Endodermal cell (in vitro differentiated cells): ENCODE measurements at regions not wholly inside any gene's neighbourhood (a gene's known extent, or its start where the extent isn't known, plus 50 kb on each side); places are given as distances from the start of the nearest gene placed in this dataset.

ENCODE experiments used
- DNase-seq: peaks from one replicate; pipeline ENCODE4 v3.0.0-alpha.2; 2017
- H3K27ac ChIP-seq: 2 replicates; pipeline ENCODE4 v1.5.1; 2013; ENCODE audit warnings: mild to moderate bottlenecking, low read depth, low read length, moderate library complexity
- H3K27me3 ChIP-seq: 2 replicates; pipeline ENCODE4 v1.6.1; 2013; ENCODE audit warnings: mild to moderate bottlenecking, low read length, moderate library complexity; ENCODE audit not compliant: insufficient read depth, control insufficient read depth, poor library complexity, severe bottlenecking
- H3K36me3 ChIP-seq: 2 replicates; pipeline ENCODE4 v1.7.0; 2013; ENCODE audit warnings: mild to moderate bottlenecking, low read length, moderate library complexity; ENCODE audit not compliant: control insufficient read depth, insufficient read depth
- H3K4me1 ChIP-seq: one replicate; pipeline ENCODE4 v1.7.0; 2013; ENCODE audit warnings: low read length; ENCODE audit not compliant: control insufficient read depth, insufficient read depth
- H3K4me3 ChIP-seq: 2 replicates; pipeline ENCODE4 v1.5.1; 2013; ENCODE audit warnings: mild to moderate bottlenecking, low read length, moderate library complexity
- H3K9ac ChIP-seq: 2 replicates; pipeline ENCODE4 v1.6.1; 2013; ENCODE audit warnings: mild to moderate bottlenecking, low read length, moderate library complexity; ENCODE audit not compliant: poor library complexity, severe bottlenecking; ENCODE audit errors: extremely low read depth
- H3K9me3 ChIP-seq: 2 replicates; pipeline ENCODE4 v1.6.1; 2013; ENCODE audit warnings: mild to moderate bottlenecking, low read length, moderate library complexity; ENCODE audit not compliant: control insufficient read depth
- H3K27ac Mint-ChIP-seq: 2 replicates; pipeline ENCODE4 v1.8.0; 2020; ENCODE audit warnings: mixed read lengths
- H3K27me3 Mint-ChIP-seq: 2 replicates; pipeline ENCODE4 v1.8.0; 2021; ENCODE audit warnings: mild to moderate bottlenecking, mixed read lengths; ENCODE audit not compliant: insufficient read depth
- H3K36me3 Mint-ChIP-seq: 2 replicates; pipeline ENCODE4 v1.8.0; 2020; ENCODE audit warnings: low read depth, mixed read lengths
- H3K4me1 Mint-ChIP-seq: 2 replicates; pipeline ENCODE4 v1.8.0; 2020; ENCODE audit warnings: mixed read lengths
- H3K4me3 Mint-ChIP-seq: 2 replicates; pipeline ENCODE4 v1.8.0; 2020; ENCODE audit warnings: mild to moderate bottlenecking, moderate library complexity, mixed read lengths
- H3K9me3 Mint-ChIP-seq: 2 replicates; pipeline ENCODE4 v1.8.0; 2020; ENCODE audit warnings: mild to moderate bottlenecking, mixed read lengths
- WGBS, 2 experiments: methylation state at CpG; one replicate each; pipeline versions ENCODE4 v1.1.5 to v1.1.7; 2013; ENCODE audit warnings: missing lambda C conversion rate in 2 of 2, mixed read lengths in 1 of 2; ENCODE audit not compliant: insufficient coverage in 1 of 2, insufficient read length in 1 of 2; 5-methylcytosine and 5-hydroxymethylcytosine counted together
- TF ChIP-seq, protein P1 (sequence below): fragments of 200-600 bp; sonication (generic); conservative IDR thresholded peaks from 2 replicates; pipeline ENCODE4 v1.5.0; 2021; ENCODE audit warnings: antibody characterized with exemption, mild to moderate bottlenecking

GRCh38 chr3:194860725-194861124 is 175.0 kb downstream of the FAM43A start:
- Histone ChIP-seq H3K27ac (no peak overlapping the region), H3K4me1 (no peaks in the 10 kb centered on the region), H3K9me3 (no peaks in the 10 kb centered on the region), H3K27me3 (no peaks in the 10 kb centered on the region), H3K9ac (no peak overlapping the region), H3K36me3 (no peaks in the 10 kb centered on the region), H3K4me3 (no peak overlapping the region)
- Mint-ChIP-seq H3K36me3 (no peaks in the 10 kb centered on the region), H3K4me1 (peaks cover 5% of the 10 kb centered on the region), H3K4me3 (no peak overlapping the region), H3K27me3 (no peaks in the 10 kb centered on the region), H3K9me3 (peaks cover 2% of the 10 kb centered on the region), H3K27ac (no peak overlapping the region)
- DNase-seq, result no peak
- TF ChIP-seq, protein P1, sequence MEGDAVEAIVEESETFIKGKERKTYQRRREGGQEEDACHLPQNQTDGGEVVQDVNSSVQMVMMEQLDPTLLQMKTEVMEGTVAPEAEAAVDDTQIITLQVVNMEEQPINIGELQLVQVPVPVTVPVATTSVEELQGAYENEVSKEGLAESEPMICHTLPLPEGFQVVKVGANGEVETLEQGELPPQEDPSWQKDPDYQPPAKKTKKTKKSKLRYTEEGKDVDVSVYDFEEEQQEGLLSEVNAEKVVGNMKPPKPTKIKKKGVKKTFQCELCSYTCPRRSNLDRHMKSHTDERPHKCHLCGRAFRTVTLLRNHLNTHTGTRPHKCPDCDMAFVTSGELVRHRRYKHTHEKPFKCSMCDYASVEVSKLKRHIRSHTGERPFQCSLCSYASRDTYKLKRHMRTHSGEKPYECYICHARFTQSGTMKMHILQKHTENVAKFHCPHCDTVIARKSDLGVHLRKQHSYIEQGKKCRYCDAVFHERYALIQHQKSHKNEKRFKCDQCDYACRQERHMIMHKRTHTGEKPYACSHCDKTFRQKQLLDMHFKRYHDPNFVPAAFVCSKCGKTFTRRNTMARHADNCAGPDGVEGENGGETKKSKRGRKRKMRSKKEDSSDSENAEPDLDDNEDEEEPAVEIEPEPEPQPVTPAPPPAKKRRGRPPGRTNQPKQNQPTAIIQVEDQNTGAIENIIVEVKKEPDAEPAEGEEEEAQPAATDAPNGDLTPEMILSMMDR, result no peak
- 89 to 92% methylated on average over 9 of the region's 9 CpGs for WGBS, 2 experiments

DNA sequence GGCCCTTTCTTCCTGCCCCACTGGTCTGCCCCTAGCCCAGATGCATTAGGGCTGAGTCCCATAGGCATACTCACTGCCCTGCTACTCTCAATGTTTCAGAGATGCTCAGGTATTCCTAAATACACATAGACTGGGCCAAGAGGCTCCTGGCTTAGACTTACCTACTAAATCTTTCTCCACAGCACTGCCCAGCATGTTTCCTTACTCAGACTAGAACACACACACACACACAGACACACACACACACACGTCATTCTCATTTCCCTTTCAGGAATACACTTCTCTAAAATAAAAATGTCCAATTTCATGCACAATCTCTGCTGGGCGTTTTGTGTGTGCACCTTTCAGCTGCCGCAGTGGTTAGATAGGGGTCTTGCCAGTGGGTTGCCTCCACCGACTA is 175.7 kb downstream of the FAM43A start:
- Histone ChIP-seq H3K9me3 (no peaks in the 10 kb centered on the region), H3K27ac (no peak overlapping the region), H3K4me3 (no peak overlapping the region), H3K36me3 (no peaks in the 10 kb centered on the region), H3K4me1 (no peaks in the 10 kb centered on the region), H3K27me3 (no peaks in the 10 kb centered on the region), H3K9ac (no peak overlapping the region)
- no peak for DNase-seq
- TF ChIP-seq, protein P1, result no peak
- H3K9me3 Mint-ChIP-seq, result peaks cover 2% of the 10 kb centered on the region
- no peaks in the 10 kb centered on the region for H3K36me3 Mint-ChIP-seq
- 91 to 100% methylated on average over 1 to 4 of the region's 4 CpGs for WGBS, 2 experiments
- no peaks in the 10 kb centered on the region for H3K27me3 Mint-ChIP-seq
- peaks cover 5% of the 10 kb centered on the region for H3K4me1 Mint-ChIP-seq
- H3K27ac Mint-ChIP-seq, result no peak overlapping the region
- H3K4me3 Mint-ChIP-seq, result no peak overlapping the region

DNA sequence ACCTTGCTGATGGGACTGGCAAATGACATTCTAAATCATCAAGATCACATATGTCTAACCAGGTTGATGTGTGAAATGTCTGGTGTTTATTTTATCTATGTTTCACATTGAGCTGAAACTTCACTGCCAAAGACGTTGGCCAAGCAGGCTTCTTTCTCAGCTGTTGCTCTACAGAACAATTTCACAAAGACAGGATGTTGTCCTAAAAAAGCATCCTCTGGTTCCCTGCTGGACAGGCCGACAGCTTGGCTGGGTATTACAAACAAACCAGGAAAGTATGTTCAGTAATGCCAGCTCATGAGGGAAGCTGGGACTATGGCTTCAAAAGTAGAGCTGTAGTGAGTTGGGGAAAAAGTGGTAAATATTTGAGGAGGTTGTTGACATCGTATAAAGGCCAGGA is 179.4 kb downstream of the FAM43A start:
- TF ChIP-seq, protein P1, result no peak
- Mint-ChIP-seq H3K27ac (no peak overlapping the region), H3K4me3 (no peak overlapping the region), H3K9me3 (peaks cover 2% of the 10 kb centered on the region), H3K27me3 (peaks cover 5% of the 10 kb centered on the region), H3K4me1 (peaks cover 5% of the 10 kb centered on the region), H3K36me3 (no peaks in the 10 kb centered on the region)
- Histone ChIP-seq H3K36me3 (no peaks in the 10 kb centered on the region), H3K4me1 (no peaks in the 10 kb centered on the region), H3K27ac (no peak overlapping the region), H3K9ac (no peak overlapping the region), H3K9me3 (peaks cover 3% of the 10 kb centered on the region), H3K27me3 (no peaks in the 10 kb centered on the region), H3K4me3 (no peak overlapping the region)
- WGBS, 2 experiments, result 83 to 91% methylated on average over 3 of the region's 3 CpGs
- no peak for DNase-seq
